Mesendoderm (in vitro differentiated cells): ENCODE measurements at regions not wholly inside any gene's neighbourhood (a gene's known extent, or its start where the extent isn't known, plus 50 kb on each side); places are given as distances from the start of the nearest gene placed in this dataset.

Experiments
- DNase-seq: peaks from one replicate; pipeline ENCODE4 v3.0.0; 2013
- H2AK5ac ChIP-seq: 2 replicates; pipeline ENCODE4 v1.6.1; 2013; ENCODE audit warnings: low read length, inconsistent platforms
- H2BK120ac ChIP-seq: 2 replicates; pipeline ENCODE4 v1.6.1; 2013; ENCODE audit warnings: low read depth, mild to moderate bottlenecking, low read length, moderate library complexity, mixed read lengths
- H2BK15ac ChIP-seq: replicated peaks from 2 replicates; pipeline ENCODE4 v1.6.1; 2013; ENCODE audit warnings: low read depth, mild to moderate bottlenecking, moderate library complexity
- H2BK5ac ChIP-seq: 2 replicates; pipeline ENCODE4 v1.6.1; 2013; ENCODE audit warnings: low read length, inconsistent platforms
- H3K18ac ChIP-seq: 2 replicates; pipeline ENCODE4 v1.6.1; 2013; ENCODE audit warnings: mild to moderate bottlenecking, low read length, mixed read lengths
- H3K23ac ChIP-seq: one replicate; pipeline ENCODE4 v1.6.1; 2013; ENCODE audit warnings: low read length
- H3K27ac ChIP-seq: 2 replicates; pipeline ENCODE4 v1.5.1; 2013; ENCODE audit warnings: low read depth, mild to moderate bottlenecking, inconsistent platforms, low read length, moderate library complexity
- H3K27me3 ChIP-seq: 2 replicates; pipeline ENCODE4 v1.6.1; 2013; ENCODE audit warnings: low read length, control low read depth, mild to moderate bottlenecking, inconsistent platforms; ENCODE audit not compliant: insufficient read depth, poor library complexity
- H3K36me3 ChIP-seq: 2 replicates; pipeline ENCODE4 v1.6.1; 2013; ENCODE audit warnings: low read length, inconsistent platforms; ENCODE audit not compliant: control insufficient read depth, insufficient read depth
- H3K4ac ChIP-seq: one replicate; pipeline ENCODE4 v1.6.1; 2013; ENCODE audit warnings: low read depth, mild to moderate bottlenecking, low read length, moderate library complexity
- H3K4me1 ChIP-seq: 2 replicates; pipeline ENCODE4 v1.6.1; 2013; ENCODE audit warnings: low read depth, low read length, inconsistent platforms; ENCODE audit not compliant: control insufficient read depth
- H3K4me2 ChIP-seq: 2 replicates; pipeline ENCODE4 v1.6.1; 2013; ENCODE audit warnings: low read length
- H3K4me3 ChIP-seq: 2 replicates; pipeline ENCODE4 v1.5.1; 2013; ENCODE audit warnings: mild to moderate bottlenecking, low read length
- H3K56ac ChIP-seq: one replicate; pipeline ENCODE4 v1.6.1; 2013; ENCODE audit warnings: low read length
- H3K79me1 ChIP-seq: 2 replicates; pipeline ENCODE4 v1.6.1; 2013; ENCODE audit warnings: low read length, inconsistent platforms
- H3K79me2 ChIP-seq: 2 replicates; pipeline ENCODE4 v1.6.1; 2013; ENCODE audit warnings: mild to moderate bottlenecking, low read length; ENCODE audit not compliant: control insufficient read depth, insufficient read depth
- H3K9ac ChIP-seq: 2 replicates; pipeline ENCODE4 v1.6.1; 2013; ENCODE audit warnings: low read length, inconsistent platforms
- H4K5ac ChIP-seq: one replicate; pipeline ENCODE4 v1.6.1; 2013; ENCODE audit warnings: low read length
- H4K8ac ChIP-seq: one replicate; pipeline ENCODE4 v1.6.1; 2013; ENCODE audit warnings: low read depth, mild to moderate bottlenecking, control low read depth, low read length, moderate library complexity
- WGBS: extraction: QIAGEN DNeasy Blood & Tissue Kit; methylation state at CpG from one replicate; pipeline ENCODE4 v1.1.7; 2013; ENCODE audit warnings: low lambda C conversion rate, missing lambda C conversion rate; ENCODE audit not compliant: insufficient coverage; ENCODE audit errors: extremely low coverage; 5-methylcytosine and 5-hydroxymethylcytosine counted together

GRCh38 chr12:77294016-77294415, 228.6 kb upstream of the E2F7 start:
- Histone ChIP-seq H3K4ac (no peak overlapping the region), H2AK5ac (no peak overlapping the region), H4K8ac (no peak overlapping the region), H3K18ac (no peak overlapping the region), H4K5ac (no peak overlapping the region), H3K56ac (no peak overlapping the region), H2BK5ac (no peak overlapping the region), H3K79me1 (no peaks in the 10 kb centered on the region), H3K4me3 (no peak overlapping the region), H3K79me2 (no peaks in the 10 kb centered on the region), H3K9ac (no peak overlapping the region), H3K36me3 (no peaks in the 10 kb centered on the region), H3K27me3 (no peaks in the 10 kb centered on the region), H2BK120ac (no peak overlapping the region), H3K23ac (no peak overlapping the region), H3K4me2 (no peak overlapping the region), H2BK15ac (no peak overlapping the region), H3K4me1 (no peaks in the 10 kb centered on the region), H3K27ac (no peak overlapping the region)
- WGBS, result no CpG with 5 or more reads among the region's 1 CpG
- DNase-seq, result no peak

GRCh38 chr12:77274926-77275325, 209.6 kb upstream of the E2F7 start:
- no peaks in the 10 kb centered on the region for H3K79me2 ChIP-seq
- H3K18ac ChIP-seq, result no peak overlapping the region
- no peak overlapping the region for H2BK5ac ChIP-seq
- no peak overlapping the region for H4K8ac ChIP-seq
- H2BK15ac ChIP-seq, result no peak overlapping the region
- no peaks in the 10 kb centered on the region for H3K79me1 ChIP-seq
- no peaks in the 10 kb centered on the region for H3K27me3 ChIP-seq
- H4K5ac ChIP-seq, result no peak overlapping the region
- H3K56ac ChIP-seq, result no peak overlapping the region
- no peak overlapping the region for H3K23ac ChIP-seq
- H3K4me3 ChIP-seq, result no peak overlapping the region
- no peak overlapping the region for H2AK5ac ChIP-seq
- no peak overlapping the region for H2BK120ac ChIP-seq
- no peak for DNase-seq
- WGBS, result no CpG with 5 or more reads among the region's 1 CpG
- H3K27ac ChIP-seq, result no peak overlapping the region
- H3K36me3 ChIP-seq, result no peaks in the 10 kb centered on the region
- no peak overlapping the region for H3K4me2 ChIP-seq
- no peak overlapping the region for H3K4ac ChIP-seq
- no peak overlapping the region for H3K9ac ChIP-seq
- H3K4me1 ChIP-seq, result no peaks in the 10 kb centered on the region

DNA sequence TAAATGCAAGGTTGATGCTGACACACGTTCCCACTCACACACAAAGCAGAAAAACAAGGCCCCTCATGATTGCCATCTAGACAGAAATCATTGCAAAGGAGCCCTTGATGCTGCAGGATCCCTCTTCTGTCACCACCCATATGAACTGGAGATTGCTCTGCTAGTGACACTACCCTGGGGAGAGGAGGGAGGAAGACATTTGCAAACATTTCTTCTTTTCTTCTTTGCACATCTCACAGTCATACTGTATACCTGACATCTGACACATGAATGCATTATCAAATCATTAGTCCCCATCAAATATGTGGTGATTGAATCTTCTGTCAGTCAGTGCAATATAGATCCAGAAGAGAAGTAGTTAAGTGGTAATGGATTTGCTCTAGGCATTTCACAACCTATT, 208.5 kb upstream of the E2F7 start:
- Histone ChIP-seq H4K8ac (no peak overlapping the region), H3K4me1 (no peaks in the 10 kb centered on the region), H3K4me3 (no peak overlapping the region), H3K9ac (no peak overlapping the region), H3K18ac (no peak overlapping the region), H3K36me3 (no peaks in the 10 kb centered on the region), H3K79me2 (no peaks in the 10 kb centered on the region), H2BK15ac (no peak overlapping the region), H3K79me1 (no peaks in the 10 kb centered on the region), H3K56ac (no peak overlapping the region), H3K23ac (no peak overlapping the region), H3K27ac (no peak overlapping the region), H2BK5ac (no peak overlapping the region), H3K4me2 (no peak overlapping the region), H4K5ac (no peak overlapping the region), H2AK5ac (no peak overlapping the region), H3K4ac (no peak overlapping the region), H3K27me3 (no peaks in the 10 kb centered on the region), H2BK120ac (no peak overlapping the region)
- no peak for DNase-seq
- WGBS, result no CpG with 5 or more reads among the region's 1 CpG

DNA sequence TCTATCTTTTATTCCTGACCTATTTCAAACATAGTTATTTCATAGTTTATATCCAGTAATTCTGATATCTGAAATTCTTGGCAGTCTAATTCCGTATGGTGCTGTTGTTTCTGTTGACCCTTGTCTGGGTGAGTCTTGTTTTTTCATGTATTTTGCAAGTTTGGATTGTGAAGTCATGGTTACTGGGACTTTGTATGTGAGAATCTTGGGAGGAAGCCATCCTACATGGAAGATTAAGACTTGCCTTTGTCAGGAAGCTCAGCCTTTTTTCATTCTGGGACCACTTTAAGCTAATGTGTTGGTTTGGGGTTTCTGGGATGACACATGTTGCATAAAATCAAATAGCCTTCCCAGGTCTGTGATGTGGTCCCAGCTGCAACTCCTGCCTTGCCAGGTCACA, 191.6 kb upstream of the E2F7 start:
- Histone ChIP-seq H3K27ac (no peak overlapping the region), H3K36me3 (no peaks in the 10 kb centered on the region), H3K23ac (no peak overlapping the region), H2BK15ac (no peak overlapping the region), H4K5ac (no peak overlapping the region), H2BK120ac (no peak overlapping the region), H3K18ac (no peak overlapping the region), H3K27me3 (no peaks in the 10 kb centered on the region), H3K9ac (no peak overlapping the region), H3K4me3 (no peak overlapping the region), H3K4me2 (no peak overlapping the region), H4K8ac (no peak overlapping the region), H3K79me2 (no peaks in the 10 kb centered on the region), H3K56ac (no peak overlapping the region), H2BK5ac (no peak overlapping the region), H3K79me1 (no peaks in the 10 kb centered on the region), H3K4ac (no peak overlapping the region), H3K4me1 (no peaks in the 10 kb centered on the region), H2AK5ac (no peak overlapping the region)
- no peak for DNase-seq
- WGBS, result no CpG with 5 or more reads among the region's 1 CpG

DNA sequence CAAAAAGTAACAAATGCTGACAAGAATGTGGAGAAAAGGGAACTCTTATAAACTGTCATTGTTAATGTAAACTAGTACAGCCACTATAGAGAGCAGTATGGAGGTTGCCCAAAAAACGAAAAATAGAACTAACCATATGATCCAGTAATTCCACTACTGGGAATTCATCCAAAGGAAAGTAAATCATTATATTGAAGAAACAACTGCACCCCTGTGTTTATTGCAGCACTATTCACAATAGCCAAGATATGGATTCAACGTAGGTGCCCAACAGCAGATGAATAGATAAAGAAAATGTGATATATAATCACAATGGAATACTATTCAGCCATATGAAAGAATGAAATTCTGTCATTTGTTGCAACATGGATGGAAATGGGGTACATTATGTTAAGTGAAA, 188.0 kb upstream of the E2F7 start:
- no peaks in the 10 kb centered on the region for H3K79me1 ChIP-seq
- H3K4me2 ChIP-seq, result no peak overlapping the region
- no peak overlapping the region for H2BK120ac ChIP-seq
- H4K5ac ChIP-seq, result no peak overlapping the region
- H2BK15ac ChIP-seq, result no peak overlapping the region
- no peak overlapping the region for H3K27ac ChIP-seq
- no peak overlapping the region for H3K4ac ChIP-seq
- H3K18ac ChIP-seq, result no peak overlapping the region
- H3K27me3 ChIP-seq, result no peaks in the 10 kb centered on the region
- no peak overlapping the region for H3K56ac ChIP-seq
- H3K23ac ChIP-seq, result no peak overlapping the region
- no peaks in the 10 kb centered on the region for H3K4me1 ChIP-seq
- no peak overlapping the region for H3K9ac ChIP-seq
- DNase-seq, result no peak
- H3K4me3 ChIP-seq, result no peak overlapping the region
- no peak overlapping the region for H2BK5ac ChIP-seq
- H3K79me2 ChIP-seq, result no peaks in the 10 kb centered on the region
- H2AK5ac ChIP-seq, result no peak overlapping the region
- no CpG with 5 or more reads among the region's 2 CpGs for WGBS
- H3K36me3 ChIP-seq, result no peaks in the 10 kb centered on the region
- no peak overlapping the region for H4K8ac ChIP-seq

GRCh38 chr12:77251799-77252198, 186.4 kb upstream of the E2F7 start:
- H3K56ac ChIP-seq, result no peak overlapping the region
- no peak overlapping the region for H3K18ac ChIP-seq
- H3K4me3 ChIP-seq, result no peak overlapping the region
- no peak overlapping the region for H3K23ac ChIP-seq
- H2BK120ac ChIP-seq, result no peak overlapping the region
- no peak overlapping the region for H4K5ac ChIP-seq
- no peaks in the 10 kb centered on the region for H3K27me3 ChIP-seq
- no CpG with 5 or more reads among the region's 2 CpGs for WGBS
- H2BK5ac ChIP-seq, result no peak overlapping the region
- H3K4me2 ChIP-seq, result no peak overlapping the region
- H3K79me2 ChIP-seq, result no peaks in the 10 kb centered on the region
- no peak overlapping the region for H3K4ac ChIP-seq
- no peak overlapping the region for H2AK5ac ChIP-seq
- H3K27ac ChIP-seq, result no peak overlapping the region
- H3K4me1 ChIP-seq, result no peaks in the 10 kb centered on the region
- H2BK15ac ChIP-seq, result no peak overlapping the region
- DNase-seq, result no peak
- H3K79me1 ChIP-seq, result no peaks in the 10 kb centered on the region
- H4K8ac ChIP-seq, result no peak overlapping the region
- no peaks in the 10 kb centered on the region for H3K36me3 ChIP-seq
- H3K9ac ChIP-seq, result no peak overlapping the region
